CD1c-positive myeloid dendritic cell (primary cell): ENCODE measurements at regions not wholly inside any gene's neighbourhood (a gene's known extent, or its start where the extent isn't known, plus 50 kb on each side); places are given as distances from the start of the nearest gene placed in this dataset.

Source experiments
- DNase-seq: peaks from one replicate; pipeline ENCODE4 v3.0.0-alpha.2; 2016; ENCODE audit errors: extremely low spot score

- no peak for DNase-seq
These were observed 61.6 kb upstream of the GYPA start for GRCh38 chr4:144202081-144202480.

- DNase-seq = no peak
These were observed 62.6 kb upstream of the GYPA start for GRCh38 chr4:144203155-144203554.

GRCh38 chr4:144204431-144204830 lies 63.9 kb upstream of the GYPA start:
- DNase-seq = no peak

- no peak for DNase-seq
These were observed 66.2 kb upstream of the GYPA start for GRCh38 chr4:144206711-144207110.

- DNase-seq = no peak
These were observed 67.6 kb upstream of the GYPA start for GRCh38 chr4:144208074-144208473.

DNA sequence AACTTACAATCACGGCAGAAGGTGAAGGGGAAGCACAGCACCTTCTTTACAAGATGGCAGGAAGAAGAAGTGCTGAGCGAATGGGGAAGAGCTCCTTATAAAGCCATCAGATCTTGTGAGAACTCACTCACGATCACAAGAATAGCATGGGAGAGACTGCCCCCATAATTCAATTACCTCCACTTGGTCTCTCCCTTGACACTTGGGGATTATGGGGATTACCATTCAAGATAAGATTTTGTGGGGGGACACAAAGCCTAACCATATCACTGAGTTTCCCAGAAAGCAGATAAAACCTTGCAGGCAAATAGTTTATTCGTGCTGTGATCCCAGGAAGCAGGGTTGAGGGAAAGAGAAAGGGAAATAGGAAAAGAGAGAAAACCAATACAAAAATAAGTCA lies 69.0 kb upstream of the GYPA start:
- DNase-seq = no peak

GRCh38 chr4:144213371-144213770 lies 72.9 kb upstream of the GYPA start:
- no peak for DNase-seq

GRCh38 chr4:144223149-144223548 lies 82.6 kb upstream of the GYPA start:
- DNase-seq = no peak

DNA sequence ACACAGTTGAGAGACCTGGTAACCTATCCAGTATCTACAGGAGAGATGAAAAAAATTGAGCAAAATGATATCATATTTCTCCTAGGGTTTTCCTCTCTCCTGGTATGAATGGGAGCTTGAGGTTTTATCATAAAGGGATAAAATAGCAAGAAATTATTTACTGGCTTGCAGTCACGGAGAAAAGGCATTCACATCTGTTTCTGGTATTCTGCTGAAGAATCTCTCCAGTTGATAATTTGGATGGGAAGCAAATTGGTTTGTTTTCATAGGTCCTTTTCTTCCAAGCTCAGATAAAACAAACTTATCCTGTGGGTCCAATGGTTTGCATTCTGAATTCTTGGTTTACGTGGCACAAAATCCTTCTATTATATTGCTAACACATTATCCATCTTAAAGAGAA lies 83.1 kb upstream of the GYPA start:
- no peak for DNase-seq

DNA sequence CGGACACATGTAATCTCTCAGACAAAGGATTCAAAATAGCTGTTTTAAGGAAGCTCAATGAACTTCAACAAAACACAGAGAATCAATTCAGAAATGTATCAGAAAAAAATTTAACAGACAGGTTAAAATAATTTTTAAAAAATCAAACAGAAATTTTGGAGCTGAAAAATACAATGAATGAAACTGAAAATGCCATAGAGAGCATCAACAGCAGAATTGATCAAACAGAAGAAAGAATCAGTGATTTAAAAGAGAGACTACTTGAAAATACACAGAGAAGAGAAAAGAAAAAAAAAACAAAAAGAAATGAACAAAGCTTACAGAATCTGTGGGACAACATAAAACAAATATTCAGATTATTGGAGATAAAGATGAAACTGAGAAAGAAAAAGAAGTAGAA lies 118.8 kb upstream of the GYPA start:
- no peak for DNase-seq

DNA sequence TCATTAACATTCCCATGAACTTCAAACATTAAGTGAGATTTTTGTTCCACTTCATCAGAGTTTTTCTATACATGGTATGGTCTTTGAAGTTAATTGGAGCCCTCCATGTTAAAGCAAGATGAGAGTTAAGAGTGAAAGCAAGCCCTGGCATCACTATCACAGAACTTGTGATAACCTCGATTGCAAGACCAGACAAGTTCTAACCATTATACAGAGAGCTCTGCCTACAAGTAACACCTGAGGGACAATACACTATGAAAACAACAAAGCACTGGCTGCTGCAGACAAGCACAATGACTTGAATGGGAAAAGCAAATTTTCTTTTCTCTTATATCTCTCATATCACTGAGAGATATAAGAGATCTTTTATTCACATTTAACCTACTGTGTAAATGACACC lies 126.6 kb upstream of the GYPA start:
- DNase-seq = no peak

DNA sequence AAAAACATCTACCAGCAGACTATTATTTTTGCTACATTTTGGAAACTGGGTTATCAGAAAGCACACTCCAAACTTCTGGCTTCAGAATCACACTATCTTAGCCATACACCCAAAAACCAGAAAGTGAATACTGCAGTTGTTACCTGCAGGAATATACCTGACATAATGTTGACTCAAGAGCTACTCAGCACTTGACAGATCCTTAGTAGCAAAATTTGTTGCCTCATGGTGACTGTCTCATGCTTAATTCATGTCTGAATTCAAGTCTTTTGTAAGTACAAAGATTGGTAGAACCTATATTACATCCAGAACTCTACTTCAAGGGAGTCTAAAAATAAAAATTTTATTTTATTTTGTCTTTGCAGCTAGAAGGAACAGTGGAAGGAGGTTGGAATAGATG lies 140.2 kb upstream of the GYPA start:
- DNase-seq = no peak

DNA sequence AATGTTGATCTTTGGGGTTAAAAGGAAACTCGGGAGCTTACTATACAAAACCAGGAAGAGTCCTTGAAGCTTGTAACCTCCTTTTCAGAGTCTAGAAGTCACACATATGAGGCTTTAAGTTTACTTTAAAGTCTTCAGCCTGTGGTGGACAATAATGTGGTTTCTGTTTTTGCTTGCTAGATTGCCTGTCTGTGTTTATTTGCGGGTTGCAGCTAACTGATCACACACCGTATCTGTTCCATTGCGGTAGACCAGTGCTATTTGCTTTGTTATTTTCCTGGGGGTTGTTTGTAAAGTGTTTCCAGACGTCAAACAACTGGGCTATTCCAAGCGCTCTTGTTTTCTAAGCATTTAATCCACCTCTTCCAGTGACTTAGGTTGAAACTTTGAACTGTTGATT lies 143.0 kb upstream of the GYPA start:
- no peak for DNase-seq

DNA sequence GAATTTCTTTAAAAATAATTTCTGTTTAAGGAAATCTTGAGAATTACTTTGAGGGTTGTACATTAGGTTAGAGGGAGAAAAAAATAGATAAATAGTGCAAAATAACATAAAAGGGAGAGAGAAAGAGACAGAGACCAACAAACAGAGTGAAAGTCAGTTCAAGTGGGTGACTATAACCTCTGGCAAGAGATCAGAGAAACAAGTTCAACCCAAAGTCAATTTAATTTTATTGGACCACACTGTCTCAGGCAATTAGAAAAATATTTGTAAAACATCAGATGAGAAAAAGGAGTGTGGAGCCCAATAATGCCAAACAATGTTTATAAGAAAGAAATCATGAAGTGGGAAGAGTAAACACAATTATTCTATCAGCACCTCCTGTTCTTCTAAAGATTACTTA lies 143.5 kb upstream of the GYPA start:
- no peak for DNase-seq

- DNase-seq = no peak
These were observed 147.7 kb upstream of the GYPA start for GRCh38 chr4:144288011-144288903.

DNA sequence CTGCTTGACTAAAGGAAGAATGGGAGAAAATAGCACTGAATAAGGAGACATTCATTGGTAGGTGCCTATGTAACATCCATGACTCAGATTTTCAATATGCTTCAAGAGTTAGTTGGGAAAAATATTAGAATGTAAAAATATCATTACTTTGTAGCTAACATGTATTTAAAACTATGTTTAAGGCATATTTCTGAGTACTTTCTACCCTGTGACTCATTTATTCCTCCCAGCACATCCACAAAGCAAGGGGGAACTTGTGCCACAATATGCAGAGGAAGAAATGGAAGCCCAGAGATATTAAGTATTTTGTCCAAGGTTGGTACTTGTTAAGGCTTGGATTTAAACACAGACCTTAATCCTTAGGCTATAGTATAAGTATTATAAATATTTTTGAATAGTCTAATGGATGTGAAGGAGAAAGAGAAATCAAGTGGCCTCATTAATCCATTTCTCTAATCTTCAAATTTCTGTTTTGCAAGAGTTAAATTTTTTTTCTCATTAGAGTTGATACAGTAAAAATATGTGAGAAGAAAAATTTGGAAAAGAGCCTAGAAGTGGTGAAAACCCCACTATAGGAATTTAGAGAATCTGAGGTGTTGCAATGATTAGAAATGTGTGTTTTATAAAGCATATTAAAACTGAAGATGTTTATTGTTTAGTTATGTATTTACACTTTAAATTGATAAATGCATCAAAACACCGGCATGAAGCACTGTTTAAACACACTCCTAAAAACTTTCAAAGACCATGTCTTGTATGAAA lies 149.3 kb upstream of the GYPA start:
- DNase-seq = no peak

DNA sequence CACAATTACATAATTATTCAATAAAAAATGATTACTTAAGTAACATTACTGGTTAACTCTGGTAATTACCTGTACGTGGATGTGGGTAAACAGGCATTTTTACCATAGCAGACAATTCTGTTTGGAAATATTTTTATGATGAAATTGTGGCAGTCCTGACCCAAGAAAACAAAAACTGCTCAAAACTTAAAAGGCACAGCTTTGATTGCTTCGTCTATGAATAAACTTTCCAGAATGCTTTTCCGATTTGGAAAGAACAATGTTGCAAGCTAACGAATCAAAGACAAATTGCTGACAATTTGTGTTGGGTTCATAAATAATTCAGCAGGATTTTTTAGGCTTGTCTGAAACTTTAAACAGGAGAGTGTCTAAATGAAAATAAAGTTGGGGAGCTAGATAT lies 150.6 kb upstream of the GYPA start:
- no peak for DNase-seq

DNA sequence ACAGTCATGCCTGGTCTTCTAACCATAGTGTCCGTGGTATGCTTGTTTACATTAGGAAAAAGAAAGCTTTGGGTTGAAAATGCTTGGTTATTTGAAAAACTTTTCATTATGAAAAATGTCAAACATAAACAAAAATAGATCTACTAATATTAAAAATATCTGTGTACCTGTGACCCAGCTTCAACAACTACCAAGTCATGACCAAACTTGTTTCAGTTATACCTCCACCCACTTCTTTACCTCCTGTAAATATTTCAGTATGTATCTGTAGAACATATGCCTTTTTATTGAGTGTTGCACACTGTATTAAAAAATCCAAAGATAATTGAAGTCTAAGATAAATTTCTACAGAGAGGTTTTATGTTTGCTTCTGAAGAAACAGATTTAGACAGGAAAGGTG lies 153.7 kb upstream of the GYPA start:
- no peak for DNase-seq

- DNase-seq = no peak
These were observed 154.9 kb upstream of the GYPA start for GRCh38 chr4:144295286-144295995.

- DNase-seq = no peak
These were observed 156.4 kb upstream of the GYPA start for GRCh38 chr4:144296941-144297340.

DNA sequence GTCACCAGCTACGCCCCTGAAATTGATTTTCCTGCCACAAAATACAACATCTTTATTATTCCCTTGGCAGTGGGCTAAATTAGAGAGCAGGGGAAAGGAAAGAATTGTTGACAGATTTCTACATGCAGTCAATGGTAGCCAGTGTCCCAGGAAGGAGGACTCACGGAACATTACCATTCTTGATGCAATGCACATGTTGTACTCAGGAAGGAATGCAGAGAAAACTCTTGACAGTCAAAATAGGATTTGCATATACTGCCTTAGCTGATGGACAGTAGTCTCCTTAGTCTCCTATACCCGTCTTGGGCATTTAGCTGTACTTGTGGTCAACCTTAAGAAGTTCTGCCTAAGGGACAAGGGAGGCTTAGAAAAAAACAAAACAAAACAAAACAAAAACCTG lies 158.0 kb upstream of the GYPA start:
- no peak for DNase-seq

DNA sequence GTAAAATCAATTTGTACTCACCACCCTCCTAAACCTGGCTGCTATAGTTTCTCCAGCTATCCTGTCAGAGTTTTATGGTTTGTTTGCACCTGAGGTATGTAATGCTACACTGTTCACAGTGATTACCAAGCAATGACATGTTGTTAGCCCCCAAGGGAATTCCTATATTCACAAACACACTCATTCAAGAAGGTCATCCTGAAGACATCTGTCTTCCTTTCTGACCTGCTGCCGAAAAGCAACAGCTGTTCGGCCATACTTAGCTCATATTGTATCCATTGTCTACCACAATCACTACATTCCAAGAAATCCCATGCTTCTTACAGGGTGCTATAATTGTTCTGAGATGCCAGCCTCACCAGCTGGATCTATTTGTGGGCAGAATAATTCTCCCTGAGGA lies 160.1 kb upstream of the GYPA start:
- no peak for DNase-seq
